CD4-positive, alpha-beta T cell treated with Interleukin-21 for 1 hour (primary cell): ENCODE measurements at regions not wholly inside any gene's neighbourhood (a gene's known extent, or its start where the extent isn't known, plus 50 kb on each side); places are given as distances from the start of the nearest gene placed in this dataset.

ENCODE experiments used
- DNase-seq: peaks from one replicate; pipeline ENCODE4 v3.0.0-alpha.2; 2020

DNA sequence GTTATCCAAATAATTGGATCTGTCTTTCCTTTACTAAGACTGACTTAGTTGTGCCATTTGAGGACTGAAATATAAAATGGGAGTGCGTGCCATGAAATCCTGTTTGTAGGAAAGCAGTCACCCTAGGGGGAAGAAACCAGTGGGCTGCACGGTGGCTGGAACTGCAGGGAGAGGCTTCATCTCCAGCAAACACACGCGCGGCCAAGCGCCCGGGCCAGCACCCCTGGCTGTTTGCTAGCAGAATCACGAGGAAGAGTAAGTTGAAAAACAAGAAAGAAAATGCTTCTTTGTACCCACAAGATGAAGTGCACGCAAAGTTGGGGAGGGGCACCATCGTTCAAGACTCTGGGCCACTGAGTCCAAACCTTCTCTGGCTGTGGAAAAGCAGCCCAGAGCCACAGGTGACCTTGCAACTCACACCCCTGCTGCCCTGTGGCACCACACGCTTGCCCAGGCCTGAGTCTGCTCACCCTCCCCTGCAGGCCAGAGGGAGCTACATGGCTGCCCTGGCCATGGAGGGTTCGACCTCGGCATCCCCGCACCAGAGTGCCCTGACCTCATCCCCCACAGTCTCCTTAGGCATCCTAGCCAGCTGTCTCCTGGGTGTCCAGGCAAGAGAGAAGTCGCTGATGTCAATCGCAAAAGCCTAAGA lies 55.2 kb downstream of the IRX2 start:
- DNase-seq, result no peak

DNA sequence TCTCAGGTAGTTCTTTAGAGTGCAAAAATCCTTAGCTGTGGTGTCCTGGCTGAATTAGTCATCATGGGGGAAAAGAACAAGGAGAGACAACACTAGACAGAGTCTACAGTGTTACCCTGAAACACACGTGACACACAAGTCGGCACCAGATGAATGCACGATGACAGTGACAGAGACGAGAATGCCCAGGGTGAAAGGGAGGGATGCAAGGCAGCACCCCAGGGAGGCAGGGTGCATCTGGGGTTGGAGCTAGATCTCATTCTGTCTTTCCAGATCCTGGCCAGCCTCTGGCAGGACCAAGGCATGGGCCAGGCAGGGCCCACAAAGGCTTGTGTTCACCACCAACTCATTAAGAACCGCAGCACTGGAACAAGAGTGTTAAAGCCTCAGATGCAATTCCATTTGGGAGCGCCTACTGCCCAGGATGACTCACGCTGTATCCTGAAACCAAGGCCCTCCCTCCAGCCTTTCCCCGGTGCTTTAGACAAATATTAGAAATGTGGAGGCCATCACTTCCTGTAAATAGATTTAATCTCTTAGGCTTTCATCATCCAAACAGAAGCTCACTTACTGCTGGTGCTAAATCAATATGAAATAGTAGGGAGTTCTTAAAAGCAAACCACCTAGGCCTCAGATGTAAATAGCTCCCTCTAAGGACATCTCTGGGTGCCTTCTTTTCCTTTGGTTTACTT lies 56.1 kb downstream of the IRX2 start:
- DNase-seq, result no peak

DNA sequence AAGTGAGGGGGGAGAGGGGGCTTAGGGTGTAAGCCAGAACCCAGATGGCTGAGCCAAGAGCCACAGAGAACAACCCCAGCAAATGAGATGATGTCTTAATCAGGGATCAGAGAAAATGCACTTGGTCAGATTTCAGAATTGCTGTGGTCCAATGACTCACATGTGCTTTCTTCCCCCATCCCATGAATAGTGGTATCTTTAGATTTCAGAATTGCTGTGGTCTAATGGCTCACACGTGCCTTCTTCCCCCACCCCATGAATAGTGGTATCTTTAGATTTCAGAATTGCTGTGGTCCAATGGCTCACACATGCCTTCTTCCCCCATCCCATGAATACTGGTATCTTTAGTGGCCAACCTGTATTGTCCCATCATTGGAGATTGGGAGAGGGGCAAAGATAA lies 59.9 kb downstream of the IRX2 start:
- no peak for DNase-seq

DNA sequence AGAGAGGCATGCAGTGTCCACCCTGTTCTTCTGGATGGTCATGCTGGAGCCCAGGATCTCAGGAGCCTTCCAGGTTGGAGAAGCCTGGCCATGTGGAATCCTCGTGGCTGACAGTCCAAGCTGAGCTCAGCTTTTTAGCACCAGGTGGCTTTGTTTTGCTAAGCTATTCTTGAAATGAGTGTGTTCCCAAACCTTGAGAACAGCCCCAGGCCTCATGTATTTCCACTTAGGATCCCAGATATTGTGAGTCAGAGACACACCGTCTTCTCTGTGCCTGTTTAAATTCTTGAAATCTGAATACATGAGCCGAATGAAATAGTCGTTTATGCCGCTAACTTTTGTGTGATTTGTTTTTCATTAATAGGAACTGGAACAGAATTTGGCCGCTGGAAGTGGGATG lies 61.2 kb downstream of the IRX2 start:
- no peak for DNase-seq

DNA sequence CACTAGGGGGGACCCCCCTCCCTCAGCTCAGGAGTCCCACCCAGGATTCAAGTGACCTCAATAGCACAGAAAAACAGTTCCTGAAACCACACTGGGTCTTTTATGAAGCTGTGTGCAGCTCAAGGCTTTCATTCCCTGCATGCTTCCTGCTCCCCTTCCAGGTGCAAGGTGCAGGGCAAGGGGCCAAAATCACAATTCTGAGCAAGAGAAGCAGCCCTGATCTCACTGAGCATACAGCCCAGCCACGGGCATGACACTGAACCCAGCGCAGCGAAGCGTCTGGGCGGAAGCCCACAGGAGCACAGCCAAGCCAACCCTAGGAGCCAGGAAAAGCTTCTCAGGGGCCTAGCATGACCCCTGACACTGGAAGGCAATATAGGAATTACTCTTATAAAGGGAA lies 62.9 kb downstream of the IRX2 start:
- no peak for DNase-seq

DNA sequence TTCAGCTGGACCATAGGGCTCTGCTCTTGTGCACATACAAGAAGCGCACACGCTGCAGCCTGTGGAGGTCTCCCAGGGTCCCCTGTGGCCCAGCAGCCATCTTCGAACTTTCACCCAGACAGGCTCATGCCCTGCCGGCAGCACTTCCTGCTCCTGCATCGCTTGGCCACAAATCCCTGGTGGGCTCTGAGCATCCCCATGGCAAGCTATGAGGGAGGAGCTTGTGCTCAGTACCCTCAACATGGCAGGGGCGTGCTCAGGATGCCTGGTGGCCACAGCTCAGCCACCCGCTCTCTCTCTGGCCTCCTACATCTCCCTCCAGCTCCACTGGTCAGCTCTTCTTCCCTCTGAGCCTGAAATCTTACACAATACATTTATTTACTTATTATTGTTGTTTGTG lies 63.7 kb downstream of the IRX2 start:
- DNase-seq, result no peak

DNA sequence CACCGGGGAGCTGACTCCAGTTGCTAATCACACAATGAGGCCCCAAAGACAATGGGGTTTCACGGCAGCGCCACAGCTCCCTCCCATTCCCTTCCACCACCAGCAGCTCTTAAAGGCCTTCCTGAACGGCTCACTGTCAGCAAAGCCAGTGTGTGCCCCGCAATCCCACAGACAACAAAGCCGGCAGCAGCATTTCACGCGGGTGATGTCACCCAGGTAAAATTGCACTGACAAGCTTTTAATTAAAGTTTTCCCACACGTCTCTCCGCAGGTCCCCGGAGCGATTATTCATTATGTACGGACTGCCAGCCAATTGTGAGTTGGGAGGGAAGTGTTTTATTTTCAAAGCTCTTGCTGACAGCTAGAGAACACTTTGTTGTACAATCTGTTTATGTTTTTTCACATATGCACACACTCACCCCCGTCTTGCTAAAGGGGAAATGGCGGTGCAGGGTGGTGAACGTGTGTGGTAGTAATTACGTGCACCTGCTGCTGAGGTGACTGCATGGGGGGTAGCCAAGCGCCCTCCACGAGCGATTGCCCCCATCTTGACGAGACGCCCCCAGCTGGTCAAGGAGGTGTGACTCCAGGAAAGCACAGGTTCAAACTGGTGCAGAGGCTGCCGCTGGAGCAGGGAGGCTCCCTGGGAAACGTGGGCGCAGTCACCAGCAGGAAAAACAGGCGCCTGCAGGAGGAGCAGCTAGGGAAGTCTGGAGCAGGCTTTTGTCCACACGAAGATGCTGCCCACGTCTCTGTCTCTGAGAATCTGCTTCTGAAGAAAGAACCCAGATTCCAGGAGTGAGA lies 65.0 kb downstream of the IRX2 start:
- no peak for DNase-seq

DNA sequence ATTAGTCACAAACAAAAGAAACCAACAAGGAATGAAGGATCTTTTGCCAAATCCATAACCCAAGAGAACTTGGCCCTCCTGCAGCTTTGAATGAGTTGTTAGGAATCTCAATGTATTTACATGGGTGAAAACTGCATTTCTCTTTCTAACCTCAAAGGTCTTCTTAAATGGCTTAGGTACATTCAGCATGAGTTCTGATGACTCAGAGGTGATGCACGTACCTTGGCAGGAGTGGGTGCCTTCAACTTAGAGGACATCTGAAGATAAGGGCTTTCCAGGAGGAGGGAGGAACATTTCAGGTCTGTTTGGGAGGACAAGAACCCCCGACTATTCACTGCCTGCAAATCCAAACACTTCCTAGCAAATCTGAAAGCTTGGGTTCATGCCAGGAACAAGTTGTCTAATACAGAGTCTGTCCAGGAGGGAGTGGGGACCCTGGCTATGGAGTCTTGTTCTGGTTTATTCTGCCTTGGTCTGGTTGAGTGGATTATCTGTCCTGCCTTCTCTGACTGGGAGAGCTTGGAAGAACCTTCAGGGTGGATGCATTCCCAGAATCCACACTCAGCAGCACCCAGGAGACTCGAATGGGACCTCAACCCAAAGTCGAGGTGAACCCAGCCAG lies 65.7 kb downstream of the IRX2 start:
- no peak for DNase-seq

DNA sequence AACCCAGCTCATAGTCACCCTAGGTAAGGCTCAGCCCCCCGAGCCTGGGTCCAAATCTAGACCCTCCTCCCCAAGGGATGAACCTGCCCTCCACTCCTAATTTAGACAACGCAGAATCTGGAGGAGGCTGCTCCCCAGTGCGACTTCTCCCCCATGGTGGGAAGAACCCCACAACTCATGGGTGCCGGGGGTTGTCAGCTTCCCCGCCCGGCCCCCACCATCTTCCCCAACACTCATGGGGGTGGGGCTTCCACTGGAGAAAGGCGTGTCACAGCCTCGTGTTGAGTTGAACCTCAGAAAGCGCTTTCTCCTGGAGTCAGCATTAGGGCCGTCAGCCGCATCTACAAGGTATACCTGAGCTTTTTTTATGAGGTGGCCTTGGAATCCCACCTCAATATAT lies 66.9 kb downstream of the IRX2 start:
- no peak for DNase-seq

DNA sequence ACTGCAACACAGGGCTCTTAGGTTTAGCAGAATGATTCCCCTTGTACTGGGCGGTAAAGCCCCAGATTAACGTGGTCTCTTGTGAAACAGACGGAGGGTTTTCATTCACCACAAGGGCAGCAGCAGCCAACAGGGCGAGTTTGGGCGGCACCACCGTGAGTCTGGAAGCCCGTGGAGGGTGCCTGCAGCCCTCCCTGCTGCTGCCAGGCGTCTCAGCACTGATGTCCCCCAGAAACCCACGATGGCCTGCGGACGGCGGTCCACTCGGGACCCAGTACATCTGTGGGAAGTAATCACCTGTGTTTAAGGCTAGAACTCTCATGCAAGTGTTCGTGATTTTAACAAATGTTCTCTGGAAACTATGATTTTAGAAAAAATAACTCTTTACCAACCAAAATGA lies 67.8 kb downstream of the IRX2 start:
- DNase-seq, result no peak

DNA sequence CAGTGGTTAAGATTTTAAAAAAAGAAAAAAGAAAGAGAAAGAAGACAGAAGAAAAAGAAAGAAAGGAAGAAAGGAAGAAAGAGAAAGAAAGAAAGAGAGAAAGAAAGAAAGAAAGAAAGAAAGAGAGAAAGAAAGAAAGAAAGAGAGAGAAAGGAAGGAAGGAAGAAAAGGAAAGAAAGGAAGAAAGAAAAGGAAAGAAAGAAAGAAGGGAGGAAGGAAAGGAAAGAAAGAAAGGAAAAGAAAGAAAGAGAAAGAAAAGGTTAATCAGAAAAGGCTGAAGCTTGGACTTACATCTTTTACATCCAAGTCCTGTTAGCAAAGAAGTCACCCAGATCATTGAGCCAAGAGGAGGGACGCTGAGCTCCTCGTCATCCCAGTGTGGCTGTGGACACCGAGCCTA lies 70.0 kb downstream of the IRX2 start:
- no peak for DNase-seq

DNA sequence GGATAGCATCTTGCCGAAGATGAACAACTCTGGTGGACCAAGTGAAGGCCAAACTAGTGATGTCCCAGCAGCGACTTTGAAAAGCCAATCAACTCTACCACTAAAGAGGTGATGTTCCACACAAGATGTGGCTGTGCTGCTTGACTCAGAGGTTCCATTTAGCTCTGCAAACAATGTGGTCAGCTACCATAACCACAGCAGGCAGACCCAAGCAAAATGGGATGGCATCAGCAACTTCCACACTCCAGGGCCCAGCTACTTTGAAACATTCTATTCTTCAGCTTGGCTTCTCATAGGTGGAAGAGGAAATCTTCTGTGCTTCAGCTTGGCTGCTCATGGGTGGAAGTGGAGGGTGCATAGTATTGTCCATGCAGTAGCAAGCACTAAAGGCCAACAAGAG lies 70.5 kb downstream of the IRX2 start:
- no peak for DNase-seq

DNA sequence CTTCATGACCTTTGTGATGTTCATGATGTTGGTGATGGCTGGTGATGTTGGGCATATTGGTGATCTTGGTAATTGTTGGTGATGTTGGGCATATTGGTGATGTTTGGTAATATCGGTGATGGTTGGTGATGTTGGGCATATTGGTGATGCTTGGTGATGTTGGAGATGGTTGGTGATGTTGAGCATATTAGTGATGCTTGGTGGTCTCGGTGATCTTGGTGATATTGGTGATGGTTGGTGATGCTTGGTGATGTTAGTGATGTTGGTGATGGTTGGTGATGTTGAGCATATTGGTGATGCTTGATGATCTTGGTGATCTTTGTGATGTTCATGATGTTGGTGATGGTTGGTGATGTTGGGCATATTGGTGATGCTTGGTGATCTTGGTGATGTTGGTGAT lies 73.8 kb downstream of the IRX2 start:
- DNase-seq, result no peak

DNA sequence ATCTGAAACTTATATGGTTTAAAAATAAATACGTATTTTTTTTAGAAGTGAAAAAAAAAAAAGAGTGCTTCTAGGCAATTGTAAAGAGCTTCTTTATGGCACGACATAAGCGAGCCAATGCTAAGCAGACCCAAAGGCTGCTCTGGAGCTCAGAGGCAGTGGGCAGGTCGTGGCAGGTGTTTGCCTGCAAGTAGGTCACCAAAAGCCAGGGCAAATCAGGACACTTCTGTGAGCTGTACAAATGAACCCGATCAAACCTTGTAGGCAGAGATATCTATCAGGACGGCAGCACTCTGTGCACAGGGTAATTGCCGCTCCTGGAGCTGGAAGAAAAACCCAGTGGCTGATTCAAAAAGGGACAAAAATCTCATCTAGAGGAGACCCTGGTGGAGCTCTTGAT lies 75.9 kb downstream of the IRX2 start:
- no peak for DNase-seq

DNA sequence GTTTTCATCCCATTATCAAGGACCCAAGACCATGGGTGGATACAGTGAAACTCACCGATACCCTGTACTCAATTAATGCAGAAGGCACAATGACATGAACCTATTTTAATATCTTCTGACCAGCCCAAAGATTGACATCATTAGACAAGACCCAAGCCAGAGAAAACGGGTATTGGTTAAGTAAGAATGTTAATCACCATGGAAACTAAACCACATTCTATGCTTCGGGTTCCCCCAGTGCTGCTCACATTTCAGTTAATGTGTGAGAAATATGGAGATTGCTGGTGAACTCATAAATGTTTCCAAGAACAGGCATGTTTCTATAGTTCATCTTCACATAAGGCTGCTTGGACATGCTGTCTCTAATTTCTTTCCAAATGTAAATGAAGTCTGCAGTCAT lies 77.0 kb downstream of the IRX2 start:
- no peak for DNase-seq

DNA sequence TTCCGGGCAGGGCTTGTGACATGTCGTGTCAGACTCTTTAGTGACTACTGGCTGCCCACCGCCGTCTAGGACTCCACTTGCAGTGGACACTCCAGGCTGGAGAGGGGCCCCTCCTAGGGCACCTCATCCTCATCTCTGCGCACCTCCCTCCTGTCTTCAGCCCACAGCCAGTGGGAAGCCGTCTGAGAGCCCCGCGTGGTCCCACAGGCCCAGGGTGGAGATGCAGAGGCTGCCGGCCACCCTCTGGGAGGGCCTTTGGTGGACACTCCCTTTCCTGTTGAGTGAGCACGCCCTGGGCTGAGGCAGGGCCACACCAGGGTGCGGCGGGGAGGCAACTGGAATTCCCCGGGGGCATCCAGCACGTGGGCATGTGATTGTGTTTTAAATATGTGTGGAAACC lies 80.5 kb downstream of the IRX2 start:
- DNase-seq, result no peak

DNA sequence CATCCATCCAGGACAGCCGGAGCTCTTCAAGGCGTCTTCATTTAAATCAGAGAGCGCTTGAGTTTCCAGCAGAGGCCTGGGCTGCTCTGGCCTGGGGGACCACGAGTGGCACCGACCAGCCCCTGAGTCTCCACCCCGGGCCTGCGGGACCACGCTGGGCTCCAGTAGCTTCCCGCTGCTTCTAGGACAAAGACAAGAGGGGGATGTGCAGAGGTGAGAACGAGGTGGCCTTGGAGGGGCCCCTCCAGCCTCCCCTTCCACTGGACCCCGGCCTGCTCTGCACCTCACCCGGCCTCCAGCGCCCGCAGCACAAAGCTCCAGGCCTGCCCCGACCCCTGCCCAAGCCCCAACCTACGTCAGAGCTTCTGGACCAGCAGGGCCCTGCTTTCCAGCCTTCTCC lies 81.6 kb downstream of the IRX2 start:
- DNase-seq, result no peak

DNA sequence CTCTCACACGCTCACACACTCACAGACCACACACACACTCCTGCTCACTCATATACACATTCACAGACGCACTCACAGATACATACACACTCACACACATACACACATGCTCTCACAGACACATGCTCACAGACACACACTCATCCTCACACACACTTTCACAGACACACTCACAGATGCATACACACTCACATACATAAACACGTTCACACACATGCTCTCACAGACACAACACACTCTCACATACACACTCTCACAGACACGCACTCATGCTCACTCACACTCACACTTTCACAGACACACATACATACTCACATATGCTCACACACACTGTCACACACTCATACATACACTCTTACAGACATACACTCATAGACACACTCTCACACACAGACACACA lies 82.2 kb downstream of the IRX2 start:
- DNase-seq, result no peak

DNA sequence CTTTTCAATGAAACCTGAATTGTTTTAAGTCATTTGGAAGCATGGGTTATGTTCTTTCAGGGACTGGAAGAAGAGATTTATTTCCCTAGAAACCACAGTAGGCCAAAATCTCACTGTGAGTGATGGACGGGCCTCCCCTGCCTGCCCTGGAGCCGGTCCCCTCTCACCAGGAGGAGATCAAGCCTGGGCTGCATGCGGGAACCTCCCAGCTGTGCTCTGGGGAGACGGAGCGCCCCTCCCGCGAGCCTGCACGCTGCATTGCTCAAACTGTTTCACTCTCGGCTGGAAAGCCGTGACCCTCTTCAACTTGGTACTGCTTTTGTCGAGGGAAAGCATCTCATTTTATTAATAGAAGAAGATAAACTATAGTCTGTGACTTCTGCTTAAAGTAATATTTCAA lies 85.4 kb downstream of the IRX2 start:
- DNase-seq, result no peak

DNA sequence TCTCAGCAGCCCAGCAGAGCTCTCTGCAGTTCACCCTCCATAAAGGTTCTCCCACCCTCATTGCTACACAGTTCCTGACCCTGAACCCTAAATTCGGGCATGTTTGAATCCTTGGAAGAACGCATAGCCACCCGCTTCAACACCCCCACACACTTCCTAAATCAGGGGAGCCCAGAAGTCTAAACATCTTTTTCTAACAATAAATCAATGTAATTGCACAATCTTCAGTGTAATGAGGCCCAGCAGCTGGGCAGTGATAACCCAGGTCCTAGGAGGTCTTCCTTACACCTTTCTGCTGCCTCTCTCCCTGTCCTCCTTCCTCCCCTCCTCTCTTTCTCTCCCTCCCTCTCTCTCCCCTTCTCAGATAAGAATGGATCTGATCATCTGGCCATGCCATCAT lies 88.0 kb downstream of the IRX2 start:
- DNase-seq, result no peak

DNA sequence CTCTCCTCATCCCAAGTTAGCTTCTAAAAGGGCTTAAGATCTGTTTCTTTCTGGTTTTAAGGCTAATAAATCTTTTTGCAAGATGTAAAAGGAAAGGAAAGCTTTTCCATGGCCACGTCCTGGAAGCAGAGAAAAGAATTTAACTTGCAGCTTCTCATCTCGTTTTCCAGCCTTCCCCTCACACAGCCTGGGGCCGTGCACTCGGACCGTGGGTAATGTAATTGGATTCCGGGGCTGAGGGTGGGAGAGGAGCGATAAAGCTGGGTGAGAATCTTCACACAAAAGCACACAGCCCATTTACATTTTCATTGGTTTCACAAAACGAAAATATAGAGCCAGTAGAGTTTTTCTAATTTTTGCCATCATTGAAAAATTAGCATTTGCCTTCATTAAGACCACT lies 91.2 kb downstream of the IRX2 start:
- no peak for DNase-seq

DNA sequence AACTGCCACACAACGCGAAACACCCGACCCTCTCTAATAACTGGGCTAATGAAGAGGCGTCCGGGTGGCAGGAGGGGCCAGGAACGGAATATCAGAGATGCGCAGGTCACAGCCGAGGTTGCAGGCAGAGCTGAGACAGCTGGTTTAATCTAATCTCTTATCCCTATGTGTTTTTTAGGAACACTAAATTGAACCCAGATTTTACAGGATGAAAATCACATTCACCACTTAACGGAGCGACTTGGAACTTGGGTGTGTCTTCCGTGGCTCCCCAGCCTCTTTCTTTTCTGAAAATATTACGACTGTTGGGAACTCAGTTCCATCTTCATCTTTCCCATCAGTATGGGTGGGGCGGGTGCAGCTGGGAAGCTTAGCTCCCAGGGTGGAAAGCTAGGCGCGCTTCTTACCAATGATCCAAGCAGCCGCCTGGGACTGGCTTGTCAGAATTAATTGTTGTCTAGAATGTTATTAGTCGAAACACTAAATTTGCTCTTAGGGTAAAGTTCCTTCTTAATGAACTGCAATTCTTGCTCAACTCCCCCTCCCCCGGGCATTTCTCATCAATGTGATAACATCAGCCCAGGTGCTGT lies 92.5 kb downstream of the IRX2 start:
- DNase-seq, result no peak

DNA sequence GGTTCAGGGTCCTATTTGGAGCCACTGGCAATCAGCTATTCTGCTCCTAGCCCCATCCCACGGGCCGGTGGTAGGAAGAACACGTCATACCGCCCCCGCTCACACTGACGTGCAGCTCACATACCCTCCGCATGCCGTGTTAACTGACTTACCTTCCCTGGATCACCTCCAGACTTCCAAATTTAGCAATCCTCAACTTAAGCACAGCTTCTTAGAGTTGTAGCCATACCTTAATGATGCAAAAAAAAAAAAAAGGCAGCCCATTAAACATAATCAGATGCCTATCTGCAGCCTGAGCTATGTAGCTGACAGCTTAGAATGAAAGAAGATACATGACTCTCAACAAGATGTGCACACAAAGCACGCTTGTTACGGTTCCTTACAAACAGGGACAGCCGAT lies 93.0 kb downstream of the IRX2 start:
- DNase-seq, result no peak

DNA sequence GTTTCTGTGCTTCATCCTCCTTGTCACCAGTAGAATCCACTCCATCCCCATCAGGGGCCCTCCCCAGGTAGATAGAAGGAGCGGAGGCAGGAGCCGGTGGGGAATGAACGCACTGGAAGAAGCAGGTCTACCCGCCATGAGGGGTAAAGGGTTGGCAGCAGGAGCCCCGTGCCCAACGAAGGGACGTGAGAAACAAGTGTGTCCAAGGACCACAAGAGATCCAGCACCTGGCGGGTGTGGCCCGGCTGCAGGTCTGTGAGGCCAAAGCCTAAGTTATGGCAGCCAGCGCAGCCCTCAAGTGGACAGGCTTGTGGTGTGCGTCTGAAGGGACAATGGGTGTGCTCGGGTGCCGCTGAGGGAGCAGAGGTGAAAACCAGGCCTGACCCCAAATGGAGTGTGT lies 94.3 kb downstream of the IRX2 start:
- DNase-seq, result no peak
